ENCODE measurements at regions not wholly inside any gene's neighbourhood (a gene's known extent, or its start where the extent isn't known, plus 50 kb on each side); places are given as distances from the start of the nearest gene placed in this dataset.

DNA sequence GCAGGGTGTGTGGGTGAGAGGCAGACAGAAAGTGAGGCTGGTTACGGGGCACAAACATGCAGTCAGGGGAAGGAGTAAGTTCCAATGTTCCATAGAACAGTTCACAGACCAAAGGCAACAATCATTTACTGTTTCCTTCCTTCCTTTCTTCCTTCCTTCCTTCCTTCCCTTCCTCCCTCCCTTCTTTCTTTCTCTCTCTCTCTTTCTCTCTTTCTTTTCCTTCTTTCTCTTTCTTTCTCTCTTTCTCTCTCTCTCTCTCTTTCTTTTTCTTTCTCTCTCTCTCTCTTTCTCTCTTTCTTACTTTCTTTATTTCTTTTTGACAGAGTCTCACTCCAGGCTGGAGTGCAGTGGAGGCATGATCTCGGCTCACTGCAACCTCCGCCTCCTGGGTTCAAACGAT, 125.8 kb upstream of the LPCAT1 start:
- TF ChIP-seq CTCF (IDR thresholded peaks at IDR 0.05) = no peak
- TF ChIP-seq POLR2A (IDR thresholded peaks at IDR 0.05; ENCODE audit: low read depth) = no peak
- TF ChIP-seq POLR2AphosphoS5 (IDR thresholded peaks at IDR 0.05) = no peak
- TF ChIP-seq EP300 (IDR thresholded peaks at IDR 0.05) = no peak
